Type B pancreatic cell (in vitro differentiated cells): ENCODE measurements at regions not wholly inside any gene's neighbourhood (a gene's known extent, or its start where the extent isn't known, plus 50 kb on each side); places are given as distances from the start of the nearest gene placed in this dataset.

ENCODE experiments used
- DNase-seq: peaks from one replicate; pipeline ENCODE4 v3.0.0; 2021; ENCODE audit warnings: mixed read lengths; ENCODE audit not compliant: unreplicated experiment; ENCODE audit errors: extremely low spot score
- H3K27ac Mint-ChIP-seq: 2 replicates; pipeline ENCODE4 v1.8.0; 2021; ENCODE audit warnings: mild to moderate bottlenecking, mixed read lengths
- H3K27me3 Mint-ChIP-seq: 2 replicates; pipeline ENCODE4 v1.8.0; 2021; ENCODE audit warnings: mixed read lengths
- H3K36me3 Mint-ChIP-seq: 2 replicates; pipeline ENCODE4 v1.8.0; 2021; ENCODE audit warnings: mixed read lengths
- H3K4me1 Mint-ChIP-seq: one replicate; pipeline ENCODE4 v1.8.0; 2021; ENCODE audit warnings: mixed read lengths; ENCODE audit not compliant: unreplicated experiment
- H3K4me3 Mint-ChIP-seq: 2 replicates; pipeline ENCODE4 v1.8.0; 2021; ENCODE audit warnings: mild to moderate bottlenecking, mixed read lengths
- H3K9me3 Mint-ChIP-seq: 2 replicates; pipeline ENCODE4 v1.8.0; 2021; ENCODE audit warnings: mixed read lengths
- CTCF ChIP-seq: fragments of 200-600 bp; sonication (generic); conservative IDR thresholded peaks from 2 replicates; pipeline ENCODE4 v1.5.0; 2021; ENCODE audit warnings: antibody characterized with exemption, mild to moderate bottlenecking

DNA sequence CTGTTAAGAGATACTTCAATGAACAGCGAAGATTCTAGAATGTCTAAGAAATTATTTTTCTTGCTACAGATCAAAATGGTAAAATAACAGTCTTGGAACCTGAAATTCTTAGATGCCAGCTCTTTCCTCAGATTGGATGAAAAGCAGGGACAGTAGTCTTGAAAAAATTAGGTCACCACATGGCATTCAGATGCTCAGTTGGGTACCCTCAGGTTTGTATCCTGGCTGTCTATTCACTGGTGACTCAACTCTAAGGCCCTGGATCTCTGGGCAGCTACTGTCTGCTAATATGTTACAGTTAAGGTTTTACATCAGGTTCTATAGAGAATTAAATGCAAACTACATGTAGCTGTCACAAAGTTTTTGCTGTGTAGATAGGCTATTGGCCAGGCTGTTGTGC is 528.9 kb upstream of the ADAMTS5 start:
- H3K4me1 Mint-ChIP-seq = peaks cover 8% of the 10 kb centered on the region
- no peaks in the 10 kb centered on the region for H3K36me3 Mint-ChIP-seq
- no peak overlapping the region for H3K27ac Mint-ChIP-seq
- no peak for DNase-seq
- no peak overlapping the region for H3K4me3 Mint-ChIP-seq
- H3K9me3 Mint-ChIP-seq = no peaks in the 10 kb centered on the region
- no peak for TF ChIP-seq CTCF
- no peaks in the 10 kb centered on the region for H3K27me3 Mint-ChIP-seq

GRCh38 chr21:27493542-27493941 is 526.7 kb upstream of the ADAMTS5 start:
- H3K9me3 Mint-ChIP-seq = no peaks in the 10 kb centered on the region
- H3K4me3 Mint-ChIP-seq = no peak overlapping the region
- no peak overlapping the region for H3K27ac Mint-ChIP-seq
- no peak for TF ChIP-seq CTCF
- no peaks in the 10 kb centered on the region for H3K36me3 Mint-ChIP-seq
- H3K27me3 Mint-ChIP-seq = no peaks in the 10 kb centered on the region
- peaks cover 8% of the 10 kb centered on the region for H3K4me1 Mint-ChIP-seq
- DNase-seq = no peak

DNA sequence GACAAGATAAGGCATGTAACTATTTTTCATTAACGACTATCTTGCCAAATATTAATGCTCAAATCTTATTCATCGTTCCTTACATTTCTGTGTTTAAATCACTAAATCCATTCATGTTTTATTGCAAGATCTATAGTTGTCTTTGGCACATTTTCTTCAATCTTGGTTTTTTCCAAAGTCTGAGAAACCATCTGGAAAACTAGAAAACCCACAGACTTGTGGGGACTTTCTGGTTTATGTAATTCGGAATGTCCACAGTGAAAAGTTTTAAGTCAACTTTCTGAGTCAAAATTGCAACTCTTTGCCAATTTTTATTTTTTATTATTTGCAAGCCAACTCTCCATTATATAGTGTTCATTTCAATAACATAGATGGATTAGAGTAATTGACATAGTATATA is 520.8 kb upstream of the ADAMTS5 start:
- H3K4me1 Mint-ChIP-seq = no peaks in the 10 kb centered on the region
- H3K9me3 Mint-ChIP-seq = no peaks in the 10 kb centered on the region
- no peak for DNase-seq
- no peaks in the 10 kb centered on the region for H3K27me3 Mint-ChIP-seq
- no peak overlapping the region for H3K4me3 Mint-ChIP-seq
- TF ChIP-seq CTCF = no peak
- no peaks in the 10 kb centered on the region for H3K36me3 Mint-ChIP-seq
- no peak overlapping the region for H3K27ac Mint-ChIP-seq

- Mint-ChIP-seq H3K36me3 (no peaks in the 10 kb centered on the region), H3K27me3 (no peaks in the 10 kb centered on the region), H3K4me3 (no peak overlapping the region), H3K27ac (no peak overlapping the region), H3K9me3 (no peaks in the 10 kb centered on the region), H3K4me1 (no peaks in the 10 kb centered on the region)
- no peak for TF ChIP-seq CTCF
- DNase-seq = no peak
These were observed 514.0 kb upstream of the ADAMTS5 start for GRCh38 chr21:27480841-27481261.

GRCh38 chr21:27477296-27477695 is 510.4 kb upstream of the ADAMTS5 start:
- Mint-ChIP-seq H3K36me3 (no peaks in the 10 kb centered on the region), H3K9me3 (no peaks in the 10 kb centered on the region), H3K4me1 (peaks cover 5% of the 10 kb centered on the region), H3K4me3 (no peak overlapping the region), H3K27me3 (no peaks in the 10 kb centered on the region), H3K27ac (no peak overlapping the region)
- no peak for DNase-seq
- no peak for TF ChIP-seq CTCF

GRCh38 chr21:27476696-27477095 is 509.8 kb upstream of the ADAMTS5 start:
- Mint-ChIP-seq H3K4me1 (peaks cover 5% of the 10 kb centered on the region), H3K9me3 (no peaks in the 10 kb centered on the region), H3K4me3 (no peak overlapping the region), H3K27me3 (no peaks in the 10 kb centered on the region), H3K27ac (no peak overlapping the region), H3K36me3 (no peaks in the 10 kb centered on the region)
- peak; percentile 37 for TF ChIP-seq CTCF
- no peak for DNase-seq
